ENCODE measurements at regions not wholly inside any gene's neighbourhood (a gene's known extent, or its start where the extent isn't known, plus 50 kb on each side); places are given as distances from the start of the nearest gene placed in this dataset.

GRCh38 chr12:98059659-98060343 is 455.6 kb upstream of the TMPO start:
- Mint-ChIP-seq H3K27me3 (ENCODE audit: unreplicated experiment) (no peaks in the 10 kb centered on the region), H3K4me1 (ENCODE audit: low read depth, unreplicated experiment) (no peaks in the 10 kb centered on the region), H3K36me3 (ENCODE audit: unreplicated experiment) (no peaks in the 10 kb centered on the region), H3K9me3 (ENCODE audit: unreplicated experiment) (no peaks in the 10 kb centered on the region), H3K4me3 (ENCODE audit: unreplicated experiment) (no peak overlapping the region), H3K27ac (ENCODE audit: unreplicated experiment) (no peak overlapping the region)
- no peak for DNase-seq
- no peak for TF ChIP-seq CTCF (IDR thresholded peaks at IDR 0.05; ENCODE audit: partially characterized antibody, unreplicated experiment)

DNA sequence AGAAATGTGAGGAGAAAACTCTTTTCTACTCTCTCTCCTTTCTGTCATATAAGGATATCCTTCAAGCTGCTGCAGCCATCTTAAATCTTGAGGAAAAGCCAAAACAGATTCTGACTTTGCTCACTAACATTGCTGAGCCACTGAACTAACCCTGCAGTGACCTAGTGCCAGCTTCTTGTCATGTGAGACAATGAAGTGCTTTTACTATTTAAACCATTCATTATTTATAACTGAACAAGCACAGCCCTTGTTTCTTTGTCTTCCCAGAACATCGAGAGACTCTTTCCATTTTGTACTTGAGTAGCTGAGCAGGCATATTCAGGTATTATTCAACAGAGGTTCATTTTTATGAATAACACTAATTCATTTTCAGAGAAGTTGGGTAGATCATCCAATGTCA is 455.0 kb upstream of the TMPO start:
- Mint-ChIP-seq H3K27ac (ENCODE audit: unreplicated experiment) (no peak overlapping the region), H3K9me3 (ENCODE audit: unreplicated experiment) (no peaks in the 10 kb centered on the region), H3K4me3 (ENCODE audit: unreplicated experiment) (no peak overlapping the region), H3K36me3 (ENCODE audit: unreplicated experiment) (no peaks in the 10 kb centered on the region), H3K4me1 (ENCODE audit: low read depth, unreplicated experiment) (no peaks in the 10 kb centered on the region), H3K27me3 (ENCODE audit: unreplicated experiment) (no peaks in the 10 kb centered on the region)
- no peak for DNase-seq
- no peak for TF ChIP-seq CTCF (IDR thresholded peaks at IDR 0.05; ENCODE audit: partially characterized antibody, unreplicated experiment)

- H3K27ac Mint-ChIP-seq (ENCODE audit: unreplicated experiment) = no peak overlapping the region
- H3K4me1 Mint-ChIP-seq (ENCODE audit: low read depth, unreplicated experiment) = no peaks in the 10 kb centered on the region
- no peak overlapping the region for H3K4me3 Mint-ChIP-seq (ENCODE audit: unreplicated experiment)
- H3K27me3 Mint-ChIP-seq (ENCODE audit: unreplicated experiment) = no peaks in the 10 kb centered on the region
- TF ChIP-seq CTCF (IDR thresholded peaks at IDR 0.05; ENCODE audit: partially characterized antibody, unreplicated experiment) = no peak
- no peaks in the 10 kb centered on the region for H3K9me3 Mint-ChIP-seq (ENCODE audit: unreplicated experiment)
- H3K36me3 Mint-ChIP-seq (ENCODE audit: unreplicated experiment) = no peaks in the 10 kb centered on the region
- no peak for DNase-seq
Measured at GRCh38 chr12:98062464-98063245, 452.7 kb upstream of the TMPO start.

- Mint-ChIP-seq H3K36me3 (ENCODE audit: unreplicated experiment) (no peaks in the 10 kb centered on the region), H3K9me3 (ENCODE audit: unreplicated experiment) (no peaks in the 10 kb centered on the region), H3K4me1 (ENCODE audit: low read depth, unreplicated experiment) (no peaks in the 10 kb centered on the region), H3K4me3 (ENCODE audit: unreplicated experiment) (no peak overlapping the region), H3K27me3 (ENCODE audit: unreplicated experiment) (no peaks in the 10 kb centered on the region), H3K27ac (ENCODE audit: unreplicated experiment) (no peak overlapping the region)
- TF ChIP-seq CTCF (IDR thresholded peaks at IDR 0.05; ENCODE audit: partially characterized antibody, unreplicated experiment) = no peak
- DNase-seq = no peak
Measured at GRCh38 chr12:98064501-98064900, 450.9 kb upstream of the TMPO start.

DNA sequence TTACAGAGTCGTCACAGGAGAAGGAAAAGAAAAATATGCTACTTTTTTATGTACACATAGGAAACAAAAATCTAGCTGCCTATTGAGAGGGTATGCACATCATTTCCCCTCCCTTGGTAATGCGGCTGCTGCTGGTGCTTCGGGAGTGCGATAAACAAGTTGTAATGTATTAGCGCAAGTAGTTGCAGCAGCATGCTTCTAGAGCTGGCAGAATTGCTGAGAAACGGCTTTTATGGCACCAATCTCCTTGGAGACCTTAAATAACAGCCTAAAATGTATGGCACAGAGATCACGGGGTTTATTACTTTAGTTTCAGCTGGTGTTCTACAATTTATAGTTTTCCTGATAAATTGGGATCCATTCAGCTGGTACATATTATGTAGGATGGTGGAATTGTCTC is 447.6 kb upstream of the TMPO start:
- no peak overlapping the region for H3K27ac Mint-ChIP-seq (ENCODE audit: unreplicated experiment)
- DNase-seq = no peak
- no peak for TF ChIP-seq CTCF (IDR thresholded peaks at IDR 0.05; ENCODE audit: partially characterized antibody, unreplicated experiment)
- H3K36me3 Mint-ChIP-seq (ENCODE audit: unreplicated experiment) = peaks cover 5% of the 10 kb centered on the region
- H3K27me3 Mint-ChIP-seq (ENCODE audit: unreplicated experiment) = no peaks in the 10 kb centered on the region
- H3K9me3 Mint-ChIP-seq (ENCODE audit: unreplicated experiment) = no peaks in the 10 kb centered on the region
- H3K4me1 Mint-ChIP-seq (ENCODE audit: low read depth, unreplicated experiment) = no peaks in the 10 kb centered on the region
- H3K4me3 Mint-ChIP-seq (ENCODE audit: unreplicated experiment) = no peak overlapping the region

Measured in glutamatergic neuron (in vitro differentiated cells).